ENCODE measurements at regions not wholly inside any gene's neighbourhood (a gene's known extent, or its start where the extent isn't known, plus 50 kb on each side); places are given as distances from the start of the nearest gene placed in this dataset.
A peak's percentile ranks its signal among the peaks of the same experiment; 100 is the strongest.

DNA sequence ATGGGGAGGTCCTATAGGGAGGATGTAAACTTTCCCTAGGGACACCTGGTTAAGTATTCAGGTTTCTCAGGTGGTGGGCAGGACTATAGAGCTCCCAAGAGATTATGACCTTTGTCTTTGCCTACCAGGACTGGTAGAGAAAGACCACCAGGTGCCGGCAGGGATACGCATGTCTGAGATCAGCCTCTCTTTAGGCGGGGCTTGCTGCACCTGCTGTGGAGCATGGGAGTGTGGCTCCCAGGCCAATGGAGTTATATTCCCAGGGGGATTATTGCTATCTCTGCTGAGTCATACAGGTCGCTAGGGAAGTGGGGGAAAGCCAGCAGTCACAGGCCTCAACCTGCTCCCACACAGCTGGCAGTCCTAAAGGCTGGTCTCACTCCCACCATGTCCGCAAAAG, 280.5 kb upstream of the MMS22L start:
- no peak for DNase-seq (ENCODE audit: low read depth in 3 of 3, low spot score in 2 of 3)

DNA sequence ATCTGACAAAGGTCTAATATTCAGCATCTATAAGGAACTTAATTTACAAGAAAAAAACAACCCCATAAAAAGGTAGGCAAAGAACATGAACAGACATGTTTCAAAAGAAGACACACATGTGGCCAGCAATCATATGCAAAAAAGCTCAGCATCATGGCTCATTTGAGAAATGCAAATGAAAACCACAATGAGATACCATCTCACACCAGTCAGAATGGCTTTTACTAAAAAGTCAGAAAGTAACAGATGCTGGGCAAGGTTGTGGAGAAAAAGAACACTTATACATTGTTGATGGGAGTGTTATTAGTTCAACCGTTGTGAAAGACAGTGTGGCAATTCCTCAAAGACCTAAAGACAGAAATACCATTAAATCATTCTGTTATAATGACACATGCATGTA, 289.9 kb upstream of the MMS22L start:
- no peak for DNase-seq (ENCODE audit: low read depth in 3 of 3, low spot score in 2 of 3)

DNA sequence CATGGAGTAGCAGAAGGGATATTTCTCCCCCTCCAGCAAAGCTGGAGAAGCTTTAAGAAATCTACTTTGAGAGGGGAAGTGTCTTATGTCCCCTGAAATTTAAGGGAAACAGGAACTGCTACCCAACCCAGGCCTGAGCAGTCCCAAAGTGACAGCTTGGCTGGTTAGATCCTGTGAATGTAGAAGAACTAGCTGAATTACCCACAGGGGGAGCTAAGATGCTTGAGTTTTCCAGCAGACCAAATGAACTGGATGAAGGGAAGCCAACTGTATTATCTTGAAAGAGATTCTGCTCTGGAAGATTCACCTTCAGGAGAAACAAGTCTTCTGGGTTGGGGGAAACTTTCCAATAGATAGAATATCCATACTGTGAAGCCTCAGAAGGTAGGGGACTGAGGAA, 303.3 kb upstream of the MMS22L start:
- no peak for DNase-seq (ENCODE audit: low read depth in 3 of 3, low spot score in 2 of 3)

DNA sequence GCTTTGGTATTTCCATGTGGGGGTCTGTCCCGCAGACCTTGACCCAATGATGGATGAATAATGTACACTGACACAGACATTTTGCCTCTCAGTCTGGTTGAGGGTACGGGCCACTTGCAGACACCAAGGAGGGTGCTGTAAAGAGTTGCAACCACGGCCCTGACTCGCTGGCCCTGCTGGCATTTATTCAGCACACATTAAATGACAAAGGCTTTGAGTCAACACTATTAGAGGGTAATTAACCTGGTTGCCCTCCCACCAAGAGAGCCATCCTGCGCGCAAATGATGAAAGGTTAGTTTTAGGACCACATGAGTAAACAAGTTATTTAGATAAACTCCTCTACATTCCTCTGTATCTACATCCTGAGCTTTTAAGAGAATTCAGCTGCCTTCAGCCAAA, 308.9 kb upstream of the MMS22L start:
- DNase-seq (ENCODE audit: low read depth in 3 of 3, low spot score in 2 of 3), result no peak

DNA sequence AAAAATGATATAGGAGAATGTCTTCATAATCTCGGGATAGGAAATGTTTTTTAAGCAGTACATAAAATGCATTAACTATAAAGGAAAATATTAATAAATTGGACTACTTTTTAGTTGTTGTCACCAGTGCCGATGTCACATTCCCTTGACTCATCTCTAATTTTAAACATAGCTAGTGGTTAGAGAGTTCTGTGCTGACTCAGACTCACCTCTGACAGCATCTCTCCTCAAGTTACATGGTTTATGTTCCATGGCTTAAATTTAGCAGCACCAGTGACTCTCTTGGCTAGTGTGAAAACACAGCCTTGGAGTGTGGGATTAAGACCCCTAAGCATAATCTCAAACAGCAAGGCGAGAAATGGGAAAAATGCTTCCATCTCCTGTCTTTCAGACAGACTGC, 311.8 kb upstream of the MMS22L start:
- DNase-seq (ENCODE audit: low read depth in 3 of 3, low spot score in 2 of 3), result peak in 2 of 3 donors; percentile 7 to 9

DNA sequence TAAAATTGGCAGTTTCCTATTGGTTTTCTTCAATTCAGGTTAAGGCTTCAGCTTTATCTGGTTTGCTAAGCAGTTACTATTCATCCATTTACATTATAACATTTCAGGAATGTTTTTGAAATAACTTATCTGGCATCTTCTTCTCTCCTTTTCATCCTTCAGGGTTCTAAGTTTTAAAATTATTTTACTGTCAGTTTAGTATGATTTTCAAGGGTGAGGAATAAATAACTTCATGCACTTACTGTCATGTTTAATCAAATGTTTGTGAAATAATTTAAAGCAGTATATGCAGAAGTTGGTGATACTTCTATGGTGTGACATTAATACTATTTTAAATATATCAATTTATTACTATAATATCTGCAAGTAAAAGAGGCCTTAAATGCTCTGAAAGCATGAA, 338.1 kb upstream of the MMS22L start:
- DNase-seq (ENCODE audit: low read depth in 3 of 3, low spot score in 2 of 3), result no peak

DNA sequence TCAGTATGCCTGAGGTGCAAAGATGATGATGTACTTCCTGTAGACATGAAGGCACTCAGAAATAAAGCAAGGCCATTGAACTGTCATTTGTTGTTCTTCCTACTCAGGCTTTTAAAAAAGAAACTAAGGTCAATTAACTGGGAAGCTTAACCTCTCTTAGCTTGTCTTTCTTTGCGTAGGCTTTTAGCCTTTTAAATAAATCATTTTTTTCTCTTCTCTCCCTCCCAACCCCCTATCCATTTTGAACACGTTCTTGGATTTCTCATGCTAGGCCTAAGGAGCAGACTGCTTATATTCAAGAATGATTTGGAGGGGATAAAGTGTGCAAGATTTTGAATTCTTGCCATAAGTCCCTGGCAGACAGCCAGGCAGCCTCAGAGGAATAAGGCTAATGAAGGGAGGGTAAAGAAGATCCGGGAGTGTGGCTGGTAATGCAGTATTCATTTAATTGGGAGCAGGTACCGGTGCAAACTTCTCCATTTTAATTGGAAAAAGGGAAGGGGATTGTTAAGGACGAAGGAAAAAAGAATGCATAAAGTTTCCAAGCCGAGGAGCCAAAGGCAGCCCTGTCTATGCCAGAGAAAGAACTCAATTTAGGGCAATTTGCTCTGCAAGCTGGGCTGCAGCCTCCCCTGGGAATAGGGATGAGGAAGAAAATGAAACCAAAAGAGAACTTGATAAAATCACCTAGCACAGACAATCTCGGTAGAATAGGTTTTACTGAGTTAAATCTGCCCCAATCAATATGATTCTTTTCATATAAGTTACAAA, 343.8 kb upstream of the MMS22L start:
- no peak for DNase-seq (ENCODE audit: low read depth in 3 of 3, low spot score in 2 of 3)

DNA sequence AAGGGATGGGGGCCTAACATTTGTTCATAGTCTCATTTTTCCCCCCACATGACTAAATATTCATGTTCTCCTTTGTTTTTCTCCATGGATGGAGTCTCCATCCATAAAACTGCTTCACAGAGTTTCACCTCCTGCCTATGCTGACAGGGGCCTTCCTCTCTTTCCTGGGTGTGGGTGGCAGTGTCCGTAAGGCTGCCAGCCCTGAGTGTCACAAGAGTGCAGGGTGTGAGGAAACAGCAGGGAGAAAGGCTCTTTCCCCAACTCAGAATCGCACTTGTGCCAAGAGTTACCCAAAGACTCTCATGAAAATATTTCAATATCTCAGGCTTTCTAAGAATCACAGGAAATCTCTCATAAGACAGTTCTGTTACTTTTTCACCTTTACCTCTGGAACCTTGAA, 346.2 kb upstream of the MMS22L start:
- DNase-seq (ENCODE audit: low read depth in 3 of 3, low spot score in 2 of 3), result no peak

DNA sequence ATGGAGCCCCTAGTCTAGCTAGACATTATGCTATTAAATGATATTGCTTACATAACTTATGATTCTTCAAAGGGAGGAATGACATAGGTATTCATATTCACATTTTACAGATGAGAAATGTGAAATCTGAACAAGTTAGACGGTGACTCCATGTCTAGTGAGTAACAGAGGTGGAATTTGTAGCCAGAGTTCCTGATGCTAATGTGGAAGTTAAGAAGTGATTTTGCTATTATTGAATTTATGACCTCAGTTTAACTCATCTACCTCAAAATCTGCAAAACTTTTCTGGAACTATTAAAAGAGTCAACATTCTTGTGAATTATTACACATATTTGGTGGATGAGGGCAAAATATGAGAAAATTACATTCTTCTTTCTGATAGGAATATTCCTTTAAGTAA, 347.6 kb upstream of the MMS22L start:
- DNase-seq (ENCODE audit: low read depth in 3 of 3, low spot score in 2 of 3), result no peak

DNA sequence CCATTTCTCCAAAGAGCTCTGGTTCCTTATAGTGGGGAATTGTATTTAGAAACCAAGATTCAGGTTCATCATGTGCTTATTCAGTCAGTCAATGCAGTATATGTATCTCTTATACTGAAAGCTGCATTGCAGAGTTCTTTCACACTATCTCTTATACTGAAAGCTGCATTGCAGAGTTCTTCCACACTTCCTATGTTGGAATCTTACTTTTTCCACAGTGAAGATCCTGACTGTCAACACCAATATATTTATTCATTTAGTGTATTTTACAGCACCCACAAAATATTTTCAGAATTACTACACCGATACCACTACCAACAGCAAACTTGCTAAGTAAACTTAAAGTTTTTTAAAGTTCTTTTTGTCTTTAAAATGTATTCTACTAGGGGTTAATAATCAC, 349.3 kb upstream of the MMS22L start:
- DNase-seq (ENCODE audit: low read depth in 3 of 3, low spot score in 2 of 3), result no peak

DNA sequence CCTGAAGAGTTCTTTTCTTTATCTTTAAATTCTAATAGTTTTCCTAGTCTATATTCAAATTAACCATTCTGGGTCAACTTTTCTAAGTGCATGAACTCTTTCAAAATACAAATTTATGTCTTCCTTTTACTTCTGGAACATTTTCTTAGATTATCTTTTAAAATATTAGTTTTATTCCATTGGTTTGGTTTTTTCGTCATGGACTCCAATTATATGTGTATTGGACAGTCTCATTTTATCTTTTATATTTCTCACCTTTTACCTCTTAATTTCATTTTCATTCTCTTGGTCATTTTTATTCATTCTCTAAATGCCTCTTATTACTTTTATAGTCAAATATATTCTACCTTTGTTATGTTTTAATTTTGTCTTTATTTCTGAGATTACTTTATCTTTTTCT, 356.7 kb upstream of the MMS22L start:
- no peak for DNase-seq (ENCODE audit: low read depth in 3 of 3, low spot score in 2 of 3)

DNA sequence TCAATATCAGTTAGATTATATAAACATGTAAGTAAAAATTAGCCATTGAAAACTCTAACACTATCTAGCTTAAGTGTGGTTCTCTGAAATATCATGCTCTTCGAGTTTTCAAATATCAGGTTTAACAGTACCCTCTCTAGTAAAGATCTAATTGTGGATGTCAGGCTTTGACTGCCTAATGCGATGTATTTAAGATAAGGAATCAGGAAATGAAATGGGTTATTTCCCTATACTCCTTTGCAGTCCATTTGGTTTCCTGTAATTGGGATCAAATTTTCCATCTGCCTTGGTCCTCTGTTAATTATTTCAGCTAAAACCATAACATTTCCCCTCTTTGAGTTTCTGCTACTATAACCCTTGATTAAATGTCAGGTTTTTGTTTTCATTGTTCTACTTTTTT, 361.3 kb upstream of the MMS22L start:
- DNase-seq (ENCODE audit: low read depth in 3 of 3, low spot score in 2 of 3), result no peak

DNA sequence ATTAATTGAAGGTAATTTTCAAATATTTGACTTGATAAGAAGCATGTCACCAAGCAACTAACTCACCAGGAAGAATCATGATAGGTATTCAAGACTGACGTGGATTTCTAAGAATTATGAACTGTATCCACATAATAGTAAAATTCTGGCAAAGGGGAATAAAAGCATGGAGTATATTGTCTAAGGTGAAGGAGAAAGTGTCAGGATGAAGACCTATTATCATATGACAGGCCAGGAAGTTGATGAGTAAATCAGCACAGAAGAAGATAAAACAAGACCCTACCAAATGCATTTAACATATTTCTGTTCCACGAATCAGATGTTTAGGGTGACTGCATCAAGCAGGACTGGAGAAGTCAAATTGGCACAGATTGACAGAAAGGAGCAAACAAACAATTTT, 362.7 kb upstream of the MMS22L start:
- DNase-seq (ENCODE audit: low read depth in 3 of 3, low spot score in 2 of 3), result no peak

DNA sequence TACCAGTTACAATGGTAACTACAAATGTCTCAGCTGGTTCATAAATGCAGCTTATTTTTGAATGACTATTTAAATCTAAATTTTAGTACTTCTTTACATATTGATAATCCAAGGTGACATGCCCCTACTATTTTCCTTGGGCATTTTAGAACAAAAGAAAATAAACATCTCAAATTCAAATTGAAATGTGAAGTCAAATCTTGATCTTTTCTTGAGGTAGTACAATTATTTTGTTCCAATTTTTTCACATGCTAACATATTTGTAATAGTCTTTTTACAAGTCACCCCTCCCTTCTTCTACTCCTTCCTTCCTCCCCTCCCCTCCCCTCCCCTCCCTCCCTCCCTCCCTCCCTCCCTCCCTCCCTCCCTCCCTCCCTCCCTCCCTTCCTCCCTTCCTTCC, 370.1 kb upstream of the MMS22L start:
- DNase-seq (ENCODE audit: low read depth in 3 of 3, low spot score in 2 of 3), result no peak

DNA sequence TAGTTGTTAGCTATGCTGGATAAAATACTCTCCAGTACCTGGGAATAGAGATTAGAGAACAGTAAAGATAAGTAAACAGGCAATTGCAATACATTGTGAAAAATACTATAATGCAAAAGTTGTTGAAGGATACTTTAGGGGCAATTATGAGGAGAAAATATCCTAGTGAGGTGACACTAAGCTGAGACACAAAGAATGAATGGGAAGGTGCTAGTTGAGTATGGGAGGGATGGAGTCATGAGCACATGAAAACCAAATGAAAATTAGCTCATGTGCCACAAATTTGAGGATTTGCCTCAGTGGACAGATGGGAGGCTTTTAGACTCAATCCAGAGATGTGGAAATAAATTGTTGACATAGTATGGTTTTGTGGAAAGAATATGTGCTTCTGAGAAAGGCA, 370.5 kb upstream of the MMS22L start:
- no peak for DNase-seq (ENCODE audit: low read depth in 3 of 3, low spot score in 2 of 3)

DNA sequence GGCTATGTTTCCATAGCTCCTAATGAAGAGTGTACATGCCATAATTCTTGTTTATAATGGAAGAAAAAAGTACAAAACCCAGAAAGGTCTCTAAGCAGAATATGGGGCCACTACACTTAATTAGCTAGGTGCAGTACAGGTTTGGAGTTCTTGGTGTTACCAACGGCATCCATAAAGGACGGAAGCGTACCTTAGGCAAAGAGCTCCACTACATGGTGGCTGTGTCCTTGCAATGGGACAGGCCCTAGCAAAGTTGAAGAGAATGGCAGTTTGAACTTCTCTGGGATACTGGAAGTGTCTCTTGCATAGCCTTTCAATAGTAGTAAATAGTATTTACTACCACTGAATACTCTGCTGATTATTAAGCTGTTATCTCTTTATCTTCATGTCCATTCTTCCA, 371.7 kb upstream of the MMS22L start:
- DNase-seq (ENCODE audit: low read depth in 3 of 3, low spot score in 2 of 3), result no peak

DNA sequence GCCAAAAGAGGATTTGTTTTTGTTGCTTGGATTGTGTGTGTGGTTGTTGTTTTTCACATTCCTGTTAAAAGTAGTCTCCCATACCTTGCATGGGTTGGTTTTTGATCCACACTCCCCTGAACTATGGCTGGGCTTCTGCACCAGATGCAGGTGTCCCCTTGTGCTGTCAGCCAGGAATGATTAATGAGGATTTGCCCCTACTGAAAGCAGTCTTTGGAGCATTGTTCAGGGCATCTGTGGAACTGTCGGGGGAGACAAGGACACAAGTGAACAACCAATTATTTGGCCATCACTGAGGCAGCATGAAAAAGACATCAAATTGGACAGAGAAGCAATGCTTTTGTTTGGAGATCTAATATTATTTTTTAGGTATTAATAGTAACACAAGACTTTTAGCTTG, 373.2 kb upstream of the MMS22L start:
- DNase-seq (ENCODE audit: low read depth in 3 of 3, low spot score in 2 of 3), result no peak

DNA sequence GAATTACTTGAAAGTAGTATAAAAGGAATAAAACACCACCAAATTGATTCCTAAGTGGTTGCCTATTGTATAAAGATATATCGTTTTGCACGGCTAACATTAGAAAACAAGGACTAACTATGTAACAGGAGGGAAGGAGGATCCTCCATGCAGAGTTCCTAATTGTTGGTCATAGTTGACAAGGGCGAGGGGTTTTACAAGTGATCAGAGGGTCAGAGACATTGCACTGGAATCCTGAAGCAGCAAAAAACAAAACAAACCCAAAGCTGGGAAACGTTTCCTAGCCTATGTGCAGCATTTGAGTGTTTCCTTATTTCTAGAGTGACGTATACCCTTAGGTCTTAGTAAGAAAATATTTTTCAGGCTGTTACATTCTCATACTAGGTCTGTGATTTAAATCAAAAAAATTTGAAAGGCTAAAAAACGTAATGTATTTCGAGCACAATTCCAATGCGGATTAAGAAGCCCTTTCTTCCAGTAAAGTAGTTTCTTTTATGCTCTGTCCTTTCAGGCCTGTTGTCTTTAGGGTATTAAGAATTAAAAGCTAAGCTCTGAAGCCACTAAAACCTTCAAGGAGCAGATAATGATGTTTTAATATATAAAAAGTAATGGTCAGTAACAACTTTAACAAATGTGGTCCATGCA, 373.8 kb upstream of the MMS22L start:
- no peak for DNase-seq (ENCODE audit: low read depth in 3 of 3, low spot score in 2 of 3)

DNA sequence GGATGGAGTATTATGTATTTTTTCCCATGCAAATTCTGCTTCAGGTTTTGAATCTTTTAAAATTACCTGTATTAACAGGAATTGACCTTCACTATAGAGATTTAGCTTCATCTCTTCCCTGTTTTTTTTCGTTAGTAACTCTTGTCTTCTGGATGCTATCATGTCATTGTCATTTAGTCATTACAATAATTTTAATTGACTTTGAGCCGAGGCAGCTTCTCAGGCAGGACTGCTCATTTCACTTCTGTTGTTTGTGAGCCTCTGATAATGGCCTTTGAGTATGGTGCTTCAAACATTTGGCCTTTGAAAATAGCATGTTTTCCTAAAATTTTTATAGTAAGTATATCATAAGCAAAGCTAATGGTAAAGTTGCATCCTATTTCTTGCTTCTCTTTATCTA, 375.1 kb upstream of the MMS22L start:
- no peak for DNase-seq (ENCODE audit: low read depth in 3 of 3, low spot score in 2 of 3)

DNA sequence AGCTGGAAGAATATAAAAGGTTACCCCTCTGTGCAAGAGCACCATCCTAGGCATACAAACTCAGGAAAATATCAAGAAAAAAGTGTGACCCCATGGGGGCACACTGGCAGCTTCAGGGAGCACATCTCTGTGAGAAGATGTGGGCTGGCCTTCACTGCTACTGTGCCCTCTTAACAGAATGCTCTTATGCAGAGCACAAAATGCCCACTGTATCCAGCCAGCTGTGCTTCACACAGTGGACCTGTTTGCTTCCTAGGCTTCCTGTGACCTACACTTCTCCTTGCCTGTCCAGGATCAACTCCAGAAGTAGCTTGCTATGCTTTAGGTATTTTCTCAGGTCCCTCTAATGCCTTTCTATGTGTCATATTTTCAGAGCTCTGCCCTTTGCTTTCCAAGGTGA, 380.2 kb upstream of the MMS22L start:
- no peak for DNase-seq (ENCODE audit: low read depth in 3 of 3, low spot score in 2 of 3)

DNA sequence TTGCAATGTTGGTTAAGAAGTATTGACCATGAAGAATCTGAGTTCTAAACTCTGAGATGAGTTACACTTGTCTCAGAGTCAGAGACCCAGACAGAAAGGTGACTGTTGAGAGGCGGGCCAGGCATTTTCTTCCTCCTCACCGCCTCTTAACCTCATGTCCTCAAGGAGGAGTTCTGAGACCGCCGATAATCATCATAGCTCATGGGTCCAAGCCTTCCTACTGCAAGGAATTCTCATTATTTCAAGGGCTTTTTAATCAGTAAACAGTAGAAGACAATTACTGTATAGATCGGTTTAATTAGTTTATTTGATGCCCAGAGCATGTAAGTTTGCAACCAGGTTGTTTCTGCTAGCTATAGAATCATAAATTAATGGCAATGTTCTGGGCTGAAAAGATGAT, 382.4 kb upstream of the MMS22L start:
- DNase-seq (ENCODE audit: low read depth in 3 of 3, low spot score in 2 of 3), result no peak

DNA sequence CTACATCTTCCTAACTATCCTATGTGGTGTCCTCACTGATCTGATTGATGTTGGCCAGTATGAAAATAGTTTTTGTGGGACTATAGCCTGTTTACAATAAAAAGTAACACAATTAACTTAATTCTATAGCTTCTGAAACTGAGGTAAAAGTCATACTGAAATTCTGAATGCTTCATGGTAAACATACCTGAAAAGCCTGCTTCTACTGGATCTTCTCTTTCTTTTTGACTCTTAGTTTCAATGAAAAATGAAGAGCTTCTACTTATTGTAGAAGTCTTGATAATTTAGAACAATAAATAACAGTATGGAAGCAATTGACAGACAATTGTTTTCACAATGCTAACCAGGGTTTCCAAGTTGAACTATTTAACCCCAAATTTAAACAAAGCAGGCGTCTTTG, 383.9 kb upstream of the MMS22L start:
- DNase-seq (ENCODE audit: low read depth in 3 of 3, low spot score in 2 of 3), result no peak

DNA sequence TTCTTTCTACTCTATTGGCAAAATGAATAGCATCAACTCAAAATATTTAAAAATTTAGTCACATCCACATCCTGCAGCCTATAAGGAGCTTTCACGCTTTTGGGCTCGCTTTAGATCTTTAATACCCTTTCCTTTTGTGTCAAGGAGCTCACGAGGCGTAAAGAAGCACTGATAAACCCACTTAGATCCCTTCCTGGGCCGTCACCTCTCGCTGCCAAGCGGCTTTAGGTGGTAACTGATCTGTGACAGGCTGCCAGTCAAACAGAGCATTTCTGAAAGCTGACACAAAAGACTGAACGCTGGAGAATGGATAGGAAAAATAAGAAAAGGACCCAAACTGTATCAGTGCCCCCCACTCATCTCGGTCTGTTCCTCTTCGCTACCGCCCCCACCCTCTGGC, 385.7 kb upstream of the MMS22L start:
- DNase-seq (ENCODE audit: low read depth in 3 of 3, low spot score in 2 of 3), result no peak
